Neural cell (in vitro differentiated cells): ENCODE measurements at regions not wholly inside any gene's neighbourhood (a gene's known extent, or its start where the extent isn't known, plus 50 kb on each side); places are given as distances from the start of the nearest gene placed in this dataset.

Source experiments
- CTCF ChIP-seq: fragments of 450-650 bp; IDR thresholded peaks from 2 replicates; pipeline ENCODE4 v1.5.1; 2014; ENCODE audit warnings: antibody characterized with exemption, mild to moderate bottlenecking, moderate library complexity; ENCODE audit not compliant: poor library complexity, severe bottlenecking
- EP300 ChIP-seq: fragments of 450-650 bp; conservative IDR thresholded peaks from 2 replicates; pipeline ENCODE4 v1.6.1; 2014; ENCODE audit warnings: antibody characterized with exemption, mild to moderate bottlenecking, moderate library complexity; ENCODE audit not compliant: poor library complexity, severe bottlenecking
- EZH2 ChIP-seq: fragments of 200-600, 300-800 bp; shearing (Covaris generic), sonication (generic); IDR thresholded peaks from 2 replicates; pipeline ENCODE4 v1.6.1; 2014; ENCODE audit warnings: antibody characterized with exemption, low read length, borderline replicate concordance, mild to moderate bottlenecking; ENCODE audit not compliant: insufficient read depth, poor library complexity, severe bottlenecking

GRCh38 chr11:109934151-109934550, 159.0 kb upstream of the ZC3H12C start:
- TF ChIP-seq CTCF (no peak), EP300 (no peak), EZH2 (no peak)
